Type B pancreatic cell (in vitro differentiated cells): ENCODE measurements at regions not wholly inside any gene's neighbourhood (a gene's known extent, or its start where the extent isn't known, plus 50 kb on each side); places are given as distances from the start of the nearest gene placed in this dataset.
"Not testable (repeated sequence)": the region's sequence is repeated elsewhere in the genome, so short reads cannot be mapped to it uniquely, and the experiment has no call there.

Experiments used
- DNase-seq: peaks from one replicate; pipeline ENCODE4 v3.0.0; 2021; ENCODE audit warnings: mixed read lengths; ENCODE audit not compliant: unreplicated experiment; ENCODE audit errors: extremely low spot score
- H3K27ac Mint-ChIP-seq: 2 replicates; pipeline ENCODE4 v1.8.0; 2021; ENCODE audit warnings: mild to moderate bottlenecking, mixed read lengths
- H3K27me3 Mint-ChIP-seq: 2 replicates; pipeline ENCODE4 v1.8.0; 2021; ENCODE audit warnings: mixed read lengths
- H3K36me3 Mint-ChIP-seq: 2 replicates; pipeline ENCODE4 v1.8.0; 2021; ENCODE audit warnings: mixed read lengths
- H3K4me1 Mint-ChIP-seq: one replicate; pipeline ENCODE4 v1.8.0; 2021; ENCODE audit warnings: mixed read lengths; ENCODE audit not compliant: unreplicated experiment
- H3K4me3 Mint-ChIP-seq: 2 replicates; pipeline ENCODE4 v1.8.0; 2021; ENCODE audit warnings: mild to moderate bottlenecking, mixed read lengths
- H3K9me3 Mint-ChIP-seq: 2 replicates; pipeline ENCODE4 v1.8.0; 2021; ENCODE audit warnings: mixed read lengths
- CTCF ChIP-seq: fragments of 200-600 bp; sonication (generic); conservative IDR thresholded peaks from 2 replicates; pipeline ENCODE4 v1.5.0; 2021; ENCODE audit warnings: antibody characterized with exemption, mild to moderate bottlenecking

GRCh38 chr21:35559128-35559828 is 501.0 kb downstream of the SETD4 start:
- Mint-ChIP-seq H3K27ac (no peak overlapping the region), H3K36me3 (no peaks in the 10 kb centered on the region), H3K9me3 (no peaks in the 10 kb centered on the region), H3K27me3 (no peaks in the 10 kb centered on the region), H3K4me1 (peaks cover 4% of the 10 kb centered on the region), H3K4me3 (no peak overlapping the region)
- TF ChIP-seq CTCF: no peak
- DNase-seq: no peak

- no peaks in the 10 kb centered on the region for H3K27me3 Mint-ChIP-seq
- H3K36me3 Mint-ChIP-seq: no peaks in the 10 kb centered on the region
- no peak overlapping the region for H3K4me3 Mint-ChIP-seq
- H3K9me3 Mint-ChIP-seq: no peaks in the 10 kb centered on the region
- DNase-seq: no peak
- TF ChIP-seq CTCF: no peak
- no peak overlapping the region for H3K27ac Mint-ChIP-seq
- H3K4me1 Mint-ChIP-seq: no peaks in the 10 kb centered on the region
These were observed 503.8 kb downstream of the SETD4 start for GRCh38 chr21:35556536-35556935.

- not testable (repeated sequence) for H3K4me1 Mint-ChIP-seq, H3K36me3 Mint-ChIP-seq, H3K9me3 Mint-ChIP-seq, H3K4me3 Mint-ChIP-seq, H3K27ac Mint-ChIP-seq, DNase-seq
- peaks cover 12% of the 10 kb centered on the region for H3K27me3 Mint-ChIP-seq
These were observed 503.4 kb upstream of the RUNX1 start for GRCh38 chr21:35552483-35552882.

- H3K36me3 Mint-ChIP-seq: no peaks in the 10 kb centered on the region
- no peak for DNase-seq
- H3K27ac Mint-ChIP-seq: no peak overlapping the region
- peaks cover 12% of the 10 kb centered on the region for H3K27me3 Mint-ChIP-seq
- no peaks in the 10 kb centered on the region for H3K9me3 Mint-ChIP-seq
- H3K4me1 Mint-ChIP-seq: no peaks in the 10 kb centered on the region
- TF ChIP-seq CTCF: no peak
- no peak overlapping the region for H3K4me3 Mint-ChIP-seq
These were observed 500.0 kb upstream of the RUNX1 start for GRCh38 chr21:35548904-35549615.

GRCh38 chr21:35547946-35548774 is 499.1 kb upstream of the RUNX1 start:
- H3K36me3 Mint-ChIP-seq: no peaks in the 10 kb centered on the region

More at GRCh38 chr21:35547946-35548774, 499.1 kb upstream of the RUNX1 start:
- H3K4me1 Mint-ChIP-seq: no peaks in the 10 kb centered on the region
- peaks cover 18% of the 10 kb centered on the region for H3K27me3 Mint-ChIP-seq
- H3K27ac Mint-ChIP-seq: no peak overlapping the region
- no peaks in the 10 kb centered on the region for H3K9me3 Mint-ChIP-seq
- no peak for TF ChIP-seq CTCF
- H3K4me3 Mint-ChIP-seq: no peak overlapping the region
- no peak for DNase-seq
